ENCODE measurements at regions not wholly inside any gene's neighbourhood (a gene's known extent, or its start where the extent isn't known, plus 50 kb on each side); places are given as distances from the start of the nearest gene placed in this dataset.

DNA sequence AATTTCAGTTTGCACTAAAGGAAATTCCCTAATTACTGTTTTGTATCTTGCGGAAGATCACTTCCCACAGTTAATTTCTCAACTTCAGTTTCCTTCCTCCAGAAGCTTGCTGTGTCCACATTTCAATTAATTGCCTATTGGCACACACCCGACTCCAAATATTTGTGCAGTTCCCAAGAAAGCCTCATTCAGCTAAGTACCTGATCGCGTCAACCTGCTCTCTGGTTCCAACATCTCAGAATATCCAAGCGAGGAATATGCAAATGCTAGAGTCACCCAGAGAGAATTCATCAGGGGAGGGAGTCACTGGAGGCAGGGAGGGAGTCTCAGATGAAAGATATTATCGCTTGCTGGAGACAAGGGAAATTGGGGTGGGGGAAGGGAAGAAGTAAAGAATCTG, 351.3 kb downstream of the RRAGC start:
- TF ChIP-seq, protein P1, sequence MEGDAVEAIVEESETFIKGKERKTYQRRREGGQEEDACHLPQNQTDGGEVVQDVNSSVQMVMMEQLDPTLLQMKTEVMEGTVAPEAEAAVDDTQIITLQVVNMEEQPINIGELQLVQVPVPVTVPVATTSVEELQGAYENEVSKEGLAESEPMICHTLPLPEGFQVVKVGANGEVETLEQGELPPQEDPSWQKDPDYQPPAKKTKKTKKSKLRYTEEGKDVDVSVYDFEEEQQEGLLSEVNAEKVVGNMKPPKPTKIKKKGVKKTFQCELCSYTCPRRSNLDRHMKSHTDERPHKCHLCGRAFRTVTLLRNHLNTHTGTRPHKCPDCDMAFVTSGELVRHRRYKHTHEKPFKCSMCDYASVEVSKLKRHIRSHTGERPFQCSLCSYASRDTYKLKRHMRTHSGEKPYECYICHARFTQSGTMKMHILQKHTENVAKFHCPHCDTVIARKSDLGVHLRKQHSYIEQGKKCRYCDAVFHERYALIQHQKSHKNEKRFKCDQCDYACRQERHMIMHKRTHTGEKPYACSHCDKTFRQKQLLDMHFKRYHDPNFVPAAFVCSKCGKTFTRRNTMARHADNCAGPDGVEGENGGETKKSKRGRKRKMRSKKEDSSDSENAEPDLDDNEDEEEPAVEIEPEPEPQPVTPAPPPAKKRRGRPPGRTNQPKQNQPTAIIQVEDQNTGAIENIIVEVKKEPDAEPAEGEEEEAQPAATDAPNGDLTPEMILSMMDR (conservative IDR thresholded peaks at IDR 0.05; ENCODE audit: low read depth in 2 of 2), result no peak
- no peak for TF ChIP-seq STAT1 (IDR thresholded peaks at IDR 0.05; ENCODE audit: unreplicated experiment)
- TF ChIP-seq EZH2 (IDR thresholded peaks at IDR 0.05; ENCODE audit: low read depth, unreplicated experiment), result no peak
- TF ChIP-seq POLR2AphosphoS5 (IDR thresholded peaks at IDR 0.05; ENCODE audit: low read depth), result no peak
- no peak for TF ChIP-seq ETS1 (IDR thresholded peaks at IDR 0.05)
- no peak for TF ChIP-seq EZH2phosphoT487 (IDR thresholded peaks at IDR 0.05; ENCODE audit: unreplicated experiment)

Data from GM23338 (cell line).